DND-41 (cell line): ENCODE measurements at regions not wholly inside any gene's neighbourhood (a gene's known extent, or its start where the extent isn't known, plus 50 kb on each side); places are given as distances from the start of the nearest gene placed in this dataset.

ENCODE experiments used
- ATAC-seq: fragments of 200-7000 bp; cut with Tn5 transposase; 3 replicates; pipeline ENCODE4 v1.9.1; 2021; ENCODE audit warnings: low read depth; ENCODE audit not compliant: insufficient read depth
- DNase-seq: peaks from one replicate; pipeline ENCODE4 v3.0.0-alpha.2; 2020
- H2AFZ ChIP-seq: 2 replicates; pipeline ENCODE4 v1.6.0; 2012; ENCODE audit warnings: low read depth, low read length
- H3K27ac ChIP-seq: 2 replicates; pipeline ENCODE4 v1.5.1; 2012; ENCODE audit warnings: low read length, inconsistent platforms
- H3K27me3 ChIP-seq: fragments of 200-600 bp; sonication (generic); 2 replicates; pipeline ENCODE4 v1.6.0; 2012; ENCODE audit warnings: low read length, mild to moderate bottlenecking, inconsistent platforms; ENCODE audit not compliant: insufficient read depth, poor library complexity
- H3K36me3 ChIP-seq: 2 replicates; pipeline ENCODE4 v1.5.1; 2012; ENCODE audit warnings: low read length, inconsistent platforms; ENCODE audit not compliant: insufficient read depth
- H3K4me1 ChIP-seq: 2 replicates; pipeline ENCODE4 v1.5.1; 2012; ENCODE audit warnings: mild to moderate bottlenecking, low read length; ENCODE audit not compliant: insufficient read depth
- H3K4me2 ChIP-seq: 2 replicates; pipeline ENCODE4 v1.6.0; 2012; ENCODE audit warnings: mild to moderate bottlenecking, moderate library complexity, low read length, inconsistent platforms; ENCODE audit not compliant: insufficient read depth
- H3K4me3 ChIP-seq, 2 experiments: fragments of 200-600 bp in 1 of 2; shearing (Covaris generic) in 1 of 2; 2 replicates each; pipeline ENCODE4 v1.5.1; 2012 to 2016; ENCODE audit warnings: inconsistent platforms in 2 of 2, low read length in 2 of 2, mild to moderate bottlenecking in 2 of 2, low read depth in 1 of 2, moderate library complexity in 1 of 2
- H3K79me2 ChIP-seq: 2 replicates; pipeline ENCODE4 v1.6.0; 2012; ENCODE audit warnings: low read length, inconsistent platforms; ENCODE audit not compliant: insufficient read depth
- H3K9ac ChIP-seq: 2 replicates; pipeline ENCODE4 v1.6.0; 2012; ENCODE audit warnings: low read depth, mild to moderate bottlenecking, inconsistent platforms, low read length, moderate library complexity
- H3K9me3 ChIP-seq: 2 replicates; pipeline ENCODE4 v1.5.1; 2012; ENCODE audit warnings: low read length, moderate library complexity, mild to moderate bottlenecking, inconsistent platforms; ENCODE audit not compliant: insufficient read depth, severe bottlenecking
- H4K20me1 ChIP-seq: 2 replicates; pipeline ENCODE4 v1.6.0; 2012; ENCODE audit warnings: low read length; ENCODE audit not compliant: insufficient read depth
- EZH2 ChIP-seq: IDR thresholded peaks from 3 replicates; pipeline ENCODE4 v1.6.1; 2012; ENCODE audit warnings: borderline replicate concordance, low read depth, mild to moderate bottlenecking, moderate library complexity, low read length, inconsistent platforms; ENCODE audit not compliant: severe bottlenecking
- TF ChIP-seq, protein P1 (sequence below): IDR thresholded peaks from 2 replicates; pipeline ENCODE4 v1.5.1; 2012; ENCODE audit warnings: borderline replicate concordance, low read length, moderate library complexity, mild to moderate bottlenecking; ENCODE audit not compliant: poor library complexity, severe bottlenecking; ENCODE audit errors: extremely low read depth

DNA sequence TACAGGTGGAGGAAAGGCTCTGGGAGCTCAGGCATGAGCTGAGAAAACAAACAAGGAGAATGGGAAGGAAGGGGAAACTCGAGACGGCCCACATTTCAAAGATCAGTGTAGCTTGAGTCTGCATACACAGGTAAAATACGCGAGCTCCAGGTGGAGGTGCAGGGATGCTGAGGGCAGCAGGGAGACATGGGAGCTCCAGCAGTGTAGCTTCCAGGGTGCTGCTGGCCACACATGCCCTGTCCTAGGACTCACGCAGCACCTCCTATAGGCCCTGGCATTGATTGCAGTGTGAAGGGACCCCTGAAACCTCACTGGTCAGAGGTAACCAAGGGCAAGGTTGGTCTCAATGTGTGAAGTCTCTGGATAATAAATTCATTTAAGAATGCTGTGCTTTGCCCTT lies 362.8 kb upstream of the HS6ST1 start:
- H3K4me1 ChIP-seq, result peaks cover 14% of the 10 kb centered on the region
- H3K4me2 ChIP-seq, result no peak overlapping the region
- no peak overlapping the region for H3K9ac ChIP-seq
- H4K20me1 ChIP-seq, result peaks cover 5% of the 10 kb centered on the region
- no peak overlapping the region for H2AFZ ChIP-seq
- H3K79me2 ChIP-seq, result no peaks in the 10 kb centered on the region
- TF ChIP-seq, protein P1, sequence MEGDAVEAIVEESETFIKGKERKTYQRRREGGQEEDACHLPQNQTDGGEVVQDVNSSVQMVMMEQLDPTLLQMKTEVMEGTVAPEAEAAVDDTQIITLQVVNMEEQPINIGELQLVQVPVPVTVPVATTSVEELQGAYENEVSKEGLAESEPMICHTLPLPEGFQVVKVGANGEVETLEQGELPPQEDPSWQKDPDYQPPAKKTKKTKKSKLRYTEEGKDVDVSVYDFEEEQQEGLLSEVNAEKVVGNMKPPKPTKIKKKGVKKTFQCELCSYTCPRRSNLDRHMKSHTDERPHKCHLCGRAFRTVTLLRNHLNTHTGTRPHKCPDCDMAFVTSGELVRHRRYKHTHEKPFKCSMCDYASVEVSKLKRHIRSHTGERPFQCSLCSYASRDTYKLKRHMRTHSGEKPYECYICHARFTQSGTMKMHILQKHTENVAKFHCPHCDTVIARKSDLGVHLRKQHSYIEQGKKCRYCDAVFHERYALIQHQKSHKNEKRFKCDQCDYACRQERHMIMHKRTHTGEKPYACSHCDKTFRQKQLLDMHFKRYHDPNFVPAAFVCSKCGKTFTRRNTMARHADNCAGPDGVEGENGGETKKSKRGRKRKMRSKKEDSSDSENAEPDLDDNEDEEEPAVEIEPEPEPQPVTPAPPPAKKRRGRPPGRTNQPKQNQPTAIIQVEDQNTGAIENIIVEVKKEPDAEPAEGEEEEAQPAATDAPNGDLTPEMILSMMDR, result peak; percentile 26
- no peak for TF ChIP-seq EZH2
- no peaks in the 10 kb centered on the region for H3K27me3 ChIP-seq
- ATAC-seq (no peak), DNase-seq (no peak)
- no peak overlapping the region for H3K4me3 ChIP-seq
- H3K9me3 ChIP-seq, result no peaks in the 10 kb centered on the region
- no peak overlapping the region for H3K27ac ChIP-seq
- H3K36me3 ChIP-seq, result no peaks in the 10 kb centered on the region

DNA sequence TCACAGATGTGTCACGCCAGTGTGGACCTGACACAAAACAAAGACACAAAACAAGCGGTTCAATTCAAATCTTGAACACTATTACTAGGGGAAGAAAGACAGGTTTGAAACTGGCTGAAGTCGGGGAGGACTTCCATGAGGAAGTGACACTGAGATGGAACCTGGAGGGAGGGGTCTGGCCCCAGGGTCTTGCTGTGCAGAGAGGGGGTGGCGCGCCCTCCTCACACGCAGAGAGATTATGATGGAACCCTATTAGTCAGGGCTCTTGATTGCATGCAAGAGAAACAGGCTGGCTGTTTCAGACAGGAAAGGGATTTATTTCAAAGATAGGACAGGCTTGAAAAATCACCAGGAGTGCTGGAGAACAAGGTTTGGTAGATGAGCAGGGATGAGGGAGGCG lies 363.6 kb upstream of the HS6ST1 start:
- Histone ChIP-seq H2AFZ (no peak overlapping the region), H3K9me3 (no peaks in the 10 kb centered on the region), H3K27me3 (no peaks in the 10 kb centered on the region), H3K36me3 (no peaks in the 10 kb centered on the region), H3K4me3 (no peak overlapping the region), H3K9ac (no peak overlapping the region), H3K4me1 (peaks cover 22% of the 10 kb centered on the region), H4K20me1 (peaks cover 5% of the 10 kb centered on the region), H3K79me2 (no peaks in the 10 kb centered on the region), H3K4me2 (no peak overlapping the region), H3K27ac (no peak overlapping the region)
- TF ChIP-seq, protein P1, result no peak
- no peak for TF ChIP-seq EZH2
- ATAC-seq (no peak), DNase-seq (peak; percentile 2)

DNA sequence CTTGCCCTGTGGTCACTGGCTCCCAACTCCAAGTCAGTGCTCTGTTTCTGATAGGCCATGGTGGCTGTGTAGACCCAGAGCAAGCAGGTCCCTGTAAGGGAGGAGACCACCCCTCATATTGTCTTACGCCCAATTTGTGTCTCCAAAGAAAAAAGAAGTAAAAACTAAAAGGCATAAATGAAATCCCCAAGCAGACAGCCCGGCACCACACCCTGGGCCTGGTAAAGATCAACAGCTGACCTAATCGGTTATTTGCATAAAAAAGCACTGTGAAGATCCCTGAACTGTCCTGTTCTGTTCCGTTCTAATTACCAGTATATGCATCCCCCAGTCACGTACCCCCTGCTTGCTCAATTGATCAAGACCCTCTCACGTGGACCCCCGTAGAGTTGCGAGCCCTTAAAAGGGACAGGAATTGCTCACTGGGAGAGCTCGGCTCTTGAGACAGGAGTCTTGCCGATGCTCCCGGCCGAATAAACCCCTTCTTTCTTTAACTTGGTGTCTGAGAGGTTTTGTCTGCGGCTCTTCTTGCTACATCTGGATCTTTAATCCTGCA lies 364.1 kb upstream of the HS6ST1 start:
- Histone ChIP-seq H3K4me1 (peaks cover 27% of the 10 kb centered on the region), H3K4me3 (no peak overlapping the region), H4K20me1 (peaks cover 5% of the 10 kb centered on the region), H3K79me2 (no peaks in the 10 kb centered on the region), H3K4me2 (no peak overlapping the region), H3K27me3 (no peaks in the 10 kb centered on the region), H3K27ac (no peak overlapping the region), H3K9ac (no peak overlapping the region), H3K9me3 (no peaks in the 10 kb centered on the region), H2AFZ (no peak overlapping the region), H3K36me3 (no peaks in the 10 kb centered on the region)
- TF ChIP-seq EZH2, result no peak
- TF ChIP-seq, protein P1, result no peak
- no peak for ATAC-seq
- peak; percentile 3 for DNase-seq

DNA sequence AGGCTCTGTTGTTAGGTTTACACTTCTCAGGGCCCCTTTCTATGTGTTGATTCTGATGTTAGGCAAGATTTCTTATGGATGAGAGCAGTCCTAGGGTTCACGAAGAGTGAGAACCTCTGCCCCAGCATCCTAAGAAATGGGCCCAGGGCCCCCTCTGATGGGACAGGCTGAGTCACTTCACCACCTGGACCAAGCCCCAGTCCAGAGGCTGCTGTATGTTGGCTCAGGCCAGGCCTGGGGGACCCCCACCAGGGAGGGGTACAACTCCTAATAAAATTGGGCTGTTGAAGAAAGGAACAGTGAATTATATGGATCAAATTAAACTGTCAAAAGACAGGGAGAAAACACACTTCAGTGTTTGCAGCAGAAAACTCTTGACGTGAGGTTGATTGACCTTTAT lies 365.9 kb upstream of the HS6ST1 start:
- Histone ChIP-seq H3K36me3 (no peaks in the 10 kb centered on the region), H3K27me3 (no peaks in the 10 kb centered on the region), H3K9me3 (no peaks in the 10 kb centered on the region), H2AFZ (no peak overlapping the region), H3K4me2 (no peak overlapping the region), H3K27ac (no peak overlapping the region), H3K9ac (no peak overlapping the region), H4K20me1 (peaks cover 5% of the 10 kb centered on the region), H3K4me1 (peaks cover 39% of the 10 kb centered on the region), H3K79me2 (no peaks in the 10 kb centered on the region), H3K4me3 (no peak overlapping the region)
- ATAC-seq (no peak), DNase-seq (no peak)
- no peak for TF ChIP-seq EZH2
- TF ChIP-seq, protein P1, result no peak
